ENCODE measurements at regions not wholly inside any gene's neighbourhood (a gene's known extent, or its start where the extent isn't known, plus 50 kb on each side); places are given as distances from the start of the nearest gene placed in this dataset.

DNA sequence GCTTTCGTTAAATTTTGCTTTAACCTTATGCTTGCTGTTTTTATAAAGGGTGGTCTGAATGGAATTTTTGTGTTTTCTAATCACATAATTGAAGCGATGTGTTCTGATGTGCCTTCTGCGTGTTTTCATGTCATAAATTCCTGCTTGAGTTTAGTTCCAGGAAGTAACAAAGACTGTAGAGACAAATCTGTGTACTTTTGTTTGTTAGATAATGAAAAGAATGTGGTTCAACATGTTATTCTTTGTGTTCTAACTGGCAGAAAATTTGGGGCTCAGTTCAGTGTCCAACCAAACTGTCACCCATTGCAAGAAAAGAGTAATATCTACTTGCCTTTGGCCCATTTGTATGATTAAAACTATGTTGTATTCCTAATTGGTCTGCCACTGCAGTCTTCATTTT, 324.0 kb downstream of the DIPK2A start:
- no peaks in the 10 kb centered on the region for H3K36me3 Mint-ChIP-seq
- ATAC-seq (no peak), DNase-seq (no peak)
- H3K4me3 Mint-ChIP-seq = no peak overlapping the region
- H3K27me3 Mint-ChIP-seq = peaks cover 0 to 7% (median 0%) of the 10 kb centered on the region in 5 donors
- peaks cover 0 to 3% (median 0%) of the 10 kb centered on the region in 4 donors for H3K4me1 Mint-ChIP-seq
- POLR2A ChIA-PET = no interaction called here
- no peak overlapping the region for H3K27ac Mint-ChIP-seq
- peaks cover 0 to 15% (median 0%) of the 10 kb centered on the region in 9 donors for H3K9me3 Mint-ChIP-seq

DNA sequence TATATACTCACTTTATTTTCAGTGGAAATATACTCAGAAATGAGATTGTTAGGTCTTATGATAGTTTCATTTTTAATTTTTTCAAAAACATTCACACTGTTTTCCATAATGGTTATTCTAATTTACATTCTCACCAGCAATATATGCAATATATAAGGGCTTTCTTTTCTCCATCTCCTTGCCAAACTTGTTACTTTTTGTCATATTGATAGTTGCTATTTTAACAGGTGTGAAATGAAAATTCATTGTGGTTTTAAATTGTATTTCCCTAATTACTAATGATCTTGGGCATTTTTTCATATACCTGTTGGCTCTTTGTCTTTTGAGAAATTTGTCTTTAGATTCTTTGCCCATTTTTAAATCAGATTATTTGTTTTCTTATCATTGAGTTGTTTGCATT, 325.2 kb downstream of the DIPK2A start:
- H3K4me1 Mint-ChIP-seq = peaks cover 0 to 3% (median 0%) of the 10 kb centered on the region in 4 donors
- peaks cover 0 to 4% (median 0%) of the 10 kb centered on the region in 3 donors for H3K36me3 Mint-ChIP-seq
- peaks cover 0 to 14% (median 9%) of the 10 kb centered on the region in 5 donors for H3K27me3 Mint-ChIP-seq
- POLR2A ChIA-PET = no interaction called here
- no peak for DNase-seq
- peaks cover 0 to 9% (median 0%) of the 10 kb centered on the region in 9 donors for H3K9me3 Mint-ChIP-seq
- no peak for ATAC-seq
- H3K4me3 Mint-ChIP-seq = no peak overlapping the region
- no peak overlapping the region for H3K27ac Mint-ChIP-seq

DNA sequence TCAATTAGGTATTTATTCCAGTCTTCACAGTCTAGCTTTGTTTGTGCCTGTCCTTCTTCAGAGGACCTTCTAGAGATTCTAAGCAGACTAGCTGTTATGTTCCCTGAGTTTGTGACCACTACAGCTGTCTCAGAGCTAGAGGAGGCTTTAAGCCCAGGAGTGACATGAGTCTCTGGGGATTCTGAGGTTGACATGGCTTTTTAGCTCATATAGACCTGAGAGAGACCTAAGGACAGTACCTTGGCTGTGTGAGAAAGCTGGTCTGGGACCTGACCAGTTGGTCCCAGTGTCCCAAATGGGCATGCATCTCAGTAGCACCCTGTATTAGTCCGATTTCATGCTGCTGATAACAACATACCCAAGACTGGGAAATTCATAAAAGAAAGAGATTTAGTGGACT, 330.2 kb downstream of the DIPK2A start:
- POLR2A ChIA-PET = no interaction called here
- H3K27ac Mint-ChIP-seq = no peak overlapping the region
- ATAC-seq (no peak), DNase-seq (no peak)
- peaks cover 0 to 43% (median 18%) of the 10 kb centered on the region in 9 donors for H3K9me3 Mint-ChIP-seq
- no peak overlapping the region for H3K4me3 Mint-ChIP-seq
- peaks cover 0 to 2% (median 0%) of the 10 kb centered on the region in 4 donors for H3K4me1 Mint-ChIP-seq
- H3K36me3 Mint-ChIP-seq = peaks cover 0 to 18% (median 11%) of the 10 kb centered on the region in 3 donors
- H3K27me3 Mint-ChIP-seq = peaks cover 3 to 38% (median 9%) of the 10 kb centered on the region in 5 donors

DNA sequence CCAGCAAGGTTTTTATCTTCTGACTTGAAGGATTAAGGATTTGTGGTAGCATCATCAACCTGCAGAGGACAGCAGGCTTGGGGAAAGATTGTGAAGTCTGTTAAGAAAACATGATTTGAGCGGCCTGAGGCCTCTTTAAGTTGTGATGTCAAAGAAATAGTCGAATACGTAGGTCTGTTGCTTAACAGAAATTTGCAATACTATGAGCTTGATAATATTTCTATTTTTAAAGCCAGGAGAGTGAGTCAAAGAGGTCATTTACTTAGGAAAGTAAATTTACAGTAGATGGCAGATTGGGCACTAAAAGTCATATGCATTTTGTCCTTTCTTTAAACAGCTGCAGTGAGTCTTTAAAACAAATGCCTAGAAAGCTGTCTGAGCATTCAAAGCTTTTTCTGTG, 336.3 kb downstream of the DIPK2A start:
- no peak overlapping the region for H3K27ac Mint-ChIP-seq
- peaks cover 2 to 48% (median 10%) of the 10 kb centered on the region in 5 donors for H3K27me3 Mint-ChIP-seq
- no peak overlapping the region for H3K4me3 Mint-ChIP-seq
- H3K4me1 Mint-ChIP-seq = no peaks in the 10 kb centered on the region
- DNase-seq = no peak
- POLR2A ChIA-PET = no interaction called here
- no peak for ATAC-seq
- H3K9me3 Mint-ChIP-seq = peaks cover 0 to 34% (median 16%) of the 10 kb centered on the region in 9 donors
- peaks cover 0 to 14% (median 3%) of the 10 kb centered on the region in 3 donors for H3K36me3 Mint-ChIP-seq

DNA sequence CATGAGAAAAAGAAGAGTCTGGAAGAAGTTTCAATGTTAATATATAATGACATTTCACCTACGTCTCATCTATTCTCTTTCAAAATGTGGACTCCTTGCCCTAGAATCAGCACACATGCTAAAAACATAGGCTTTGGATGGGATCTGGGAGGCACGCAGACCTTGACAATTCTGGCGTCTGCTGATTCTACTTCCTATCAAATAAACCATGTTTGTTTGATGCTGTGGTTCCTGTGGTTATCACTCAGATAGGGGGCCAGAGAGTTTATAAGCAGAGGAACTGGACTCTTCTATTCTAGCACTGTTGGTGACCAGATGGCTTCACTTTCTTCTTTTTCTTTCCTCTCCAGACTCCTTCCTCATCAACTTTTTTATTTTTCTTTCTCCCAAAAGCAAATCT, 336.8 kb downstream of the DIPK2A start:
- Mint-ChIP-seq H3K4me3 (no peak overlapping the region), H3K4me1 (no peaks in the 10 kb centered on the region), H3K36me3 (peaks cover 0 to 13% (median 3%) of the 10 kb centered on the region in 3 donors), H3K9me3 (peaks cover 0 to 33% (median 16%) of the 10 kb centered on the region in 9 donors), H3K27ac (no peak overlapping the region), H3K27me3 (peaks cover 2 to 43% (median 10%) of the 10 kb centered on the region in 5 donors)
- DNase-seq = no peak
- POLR2A ChIA-PET = no interaction called here
- no peak for ATAC-seq

DNA sequence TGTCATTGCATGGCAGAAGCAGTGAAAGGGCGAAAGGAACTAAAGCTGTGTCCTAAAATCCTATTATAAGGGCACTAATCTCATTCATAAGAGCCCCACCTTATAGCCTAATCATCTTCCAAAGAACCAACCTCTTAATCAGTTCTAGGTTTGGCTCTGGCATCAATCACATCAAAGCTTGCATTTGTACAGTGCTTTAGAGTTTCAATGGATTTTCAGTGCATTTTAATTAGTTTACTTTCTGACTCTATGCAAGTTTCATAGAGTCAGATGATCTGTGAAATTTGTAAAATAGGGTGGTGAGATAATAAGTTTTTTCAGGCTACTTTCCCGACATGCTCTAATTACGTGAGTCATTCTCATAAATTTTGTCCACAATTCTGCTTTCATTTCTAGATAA, 341.1 kb downstream of the DIPK2A start:
- H3K9me3 Mint-ChIP-seq = peaks cover 0 to 15% (median 3%) of the 10 kb centered on the region in 9 donors
- peaks cover 6 to 32% (median 8%) of the 10 kb centered on the region in 5 donors for H3K27me3 Mint-ChIP-seq
- ATAC-seq = no peak

DNA sequence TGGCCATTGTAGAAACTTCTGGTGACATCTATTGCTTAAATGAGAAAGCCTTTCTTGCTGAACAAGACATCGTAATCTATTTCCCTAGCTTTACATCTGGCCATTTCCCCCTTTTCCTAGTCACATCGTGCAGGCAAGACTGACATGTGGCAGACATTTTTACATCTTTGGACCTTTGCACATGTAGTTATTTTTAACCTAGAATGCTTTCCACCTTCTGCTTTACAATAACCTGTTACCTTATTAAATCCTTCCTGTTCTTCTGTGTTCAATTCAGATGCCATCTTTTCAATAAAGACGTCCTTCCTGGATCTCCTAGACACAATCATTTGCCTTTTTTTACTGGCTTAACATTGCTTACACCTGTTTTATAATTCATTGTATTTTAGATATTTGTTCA, 343.3 kb downstream of the DIPK2A start:
- Mint-ChIP-seq H3K4me1 (no peaks in the 10 kb centered on the region), H3K27me3 (peaks cover 6 to 19% (median 15%) of the 10 kb centered on the region in 5 donors), H3K4me3 (no peak overlapping the region), H3K36me3 (peaks cover 0 to 5% (median 0%) of the 10 kb centered on the region in 3 donors), H3K9me3 (peaks cover 0 to 15% (median 3%) of the 10 kb centered on the region in 9 donors), H3K27ac (no peak overlapping the region)
- ATAC-seq = no peak
- POLR2A ChIA-PET = no interaction called here
- DNase-seq = no peak

More for the DNA sequence above, 341.1 kb downstream of the DIPK2A start:
- Mint-ChIP-seq H3K4me1 (no peaks in the 10 kb centered on the region), H3K27ac (no peak overlapping the region), H3K36me3 (peaks cover 0 to 5% (median 0%) of the 10 kb centered on the region in 3 donors), H3K4me3 (no peak overlapping the region)
- DNase-seq = no peak
- POLR2A ChIA-PET = no interaction called here

DNA sequence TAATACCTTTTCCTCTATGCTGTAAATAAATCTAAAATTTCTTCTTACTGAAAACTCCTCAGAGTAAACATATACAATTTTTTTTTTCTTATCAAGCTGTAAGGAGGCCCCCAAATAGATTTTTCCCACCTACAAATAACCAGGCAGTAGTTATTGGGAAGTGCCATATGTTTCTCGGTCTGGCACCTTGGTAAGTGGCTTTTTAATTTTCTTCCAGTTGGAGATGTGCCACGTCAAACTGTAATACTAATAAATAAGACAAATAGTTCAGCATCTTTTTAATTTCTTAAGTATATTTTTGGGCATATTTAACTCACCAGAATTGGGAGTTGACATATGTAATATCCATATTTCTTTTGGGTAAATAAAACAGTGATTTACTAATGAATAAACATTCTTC, 346.3 kb downstream of the DIPK2A start:
- ATAC-seq (no peak), DNase-seq (no peak)
- Mint-ChIP-seq H3K27ac (no peak overlapping the region), H3K4me3 (no peak overlapping the region), H3K9me3 (peaks cover 0 to 5% (median 0%) of the 10 kb centered on the region in 9 donors), H3K36me3 (no peaks in the 10 kb centered on the region), H3K27me3 (peaks cover 0 to 12% (median 5%) of the 10 kb centered on the region in 5 donors), H3K4me1 (no peaks in the 10 kb centered on the region)
- POLR2A ChIA-PET = no interaction called here

DNA sequence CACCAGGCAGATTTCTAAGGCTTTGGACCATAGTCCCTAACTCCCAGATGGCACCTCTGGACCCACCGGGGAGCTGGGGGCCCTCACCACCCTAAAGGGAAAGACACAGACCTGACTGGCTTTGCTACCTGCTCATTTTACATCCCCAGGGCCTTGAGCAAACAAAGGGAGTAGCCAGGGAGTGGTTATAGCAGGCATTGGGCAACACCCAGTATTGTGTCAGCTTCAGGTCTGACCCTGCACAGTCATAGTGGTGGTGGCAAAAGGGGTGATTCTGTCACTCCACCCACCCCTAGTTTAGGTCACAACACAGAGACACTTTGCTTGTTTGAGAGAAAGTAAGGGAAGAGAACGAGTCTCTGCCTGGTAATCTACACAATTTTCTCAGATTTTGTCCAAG, 352.5 kb downstream of the DIPK2A start:
- H3K36me3 Mint-ChIP-seq = peaks cover 0 to 9% (median 2%) of the 10 kb centered on the region in 3 donors
- no peak for ATAC-seq
- peaks cover 0 to 13% (median 4%) of the 10 kb centered on the region in 5 donors for H3K27me3 Mint-ChIP-seq
- POLR2A ChIA-PET = no interaction called here
- DNase-seq = no peak
- H3K27ac Mint-ChIP-seq = no peak overlapping the region
- H3K9me3 Mint-ChIP-seq = peaks cover 4 to 16% (median 11%) of the 10 kb centered on the region in 9 donors
- H3K4me3 Mint-ChIP-seq = no peak overlapping the region
- H3K4me1 Mint-ChIP-seq = no peaks in the 10 kb centered on the region

DNA sequence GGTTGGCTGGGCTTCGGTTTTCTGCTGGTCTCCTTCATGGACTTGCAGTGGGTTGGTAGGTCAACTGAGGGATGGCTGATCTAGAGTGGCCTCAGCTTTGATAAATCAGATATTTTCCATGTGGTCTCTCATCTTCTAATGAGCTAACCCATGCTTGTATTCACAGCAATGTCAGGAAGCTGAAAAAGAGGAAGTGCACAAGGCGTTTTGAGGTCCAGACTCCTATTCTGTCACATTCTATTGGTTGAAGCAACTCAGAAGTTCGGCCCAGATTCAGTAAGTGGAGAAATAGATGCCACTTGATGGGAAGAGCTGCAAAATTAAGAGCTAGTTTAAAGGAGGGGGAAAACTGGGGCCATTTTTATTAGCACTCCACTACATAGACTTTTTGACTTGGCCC, 361.2 kb downstream of the DIPK2A start:
- peaks cover 0 to 15% (median 4%) of the 10 kb centered on the region in 9 donors for H3K9me3 Mint-ChIP-seq
- ATAC-seq = no peak
- no peak for DNase-seq
- POLR2A ChIA-PET = no interaction called here
- no peak overlapping the region for H3K4me3 Mint-ChIP-seq
- peaks cover 0 to 4% (median 2%) of the 10 kb centered on the region in 5 donors for H3K27me3 Mint-ChIP-seq
- no peak overlapping the region for H3K27ac Mint-ChIP-seq
- H3K4me1 Mint-ChIP-seq = no peaks in the 10 kb centered on the region
- no peaks in the 10 kb centered on the region for H3K36me3 Mint-ChIP-seq

DNA sequence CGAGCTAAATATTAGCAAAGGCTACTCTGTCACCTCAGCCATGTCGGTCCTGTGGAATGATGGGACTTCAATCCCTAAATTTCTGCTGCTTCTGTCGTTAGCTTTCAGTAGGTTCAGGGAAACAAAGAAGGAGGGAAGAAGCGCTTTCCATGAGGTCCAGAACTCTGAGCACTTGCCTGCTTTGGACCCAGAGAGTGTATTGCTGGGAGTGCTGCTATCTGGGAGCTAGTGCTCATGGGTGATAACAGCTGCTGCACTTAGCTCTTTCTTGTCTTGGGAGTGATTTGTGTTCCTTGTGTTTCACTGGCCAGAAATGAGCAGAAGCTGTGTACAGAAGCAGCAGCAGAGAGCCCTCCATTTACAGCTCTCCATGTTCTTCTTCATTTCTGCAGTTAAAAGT, 369.8 kb downstream of the DIPK2A start:
- POLR2A ChIA-PET = no interaction called here
- Mint-ChIP-seq H3K27me3 (peaks cover 4 to 26% (median 14%) of the 10 kb centered on the region in 5 donors), H3K9me3 (peaks cover 0 to 5% (median 0%) of the 10 kb centered on the region in 9 donors)

DNA sequence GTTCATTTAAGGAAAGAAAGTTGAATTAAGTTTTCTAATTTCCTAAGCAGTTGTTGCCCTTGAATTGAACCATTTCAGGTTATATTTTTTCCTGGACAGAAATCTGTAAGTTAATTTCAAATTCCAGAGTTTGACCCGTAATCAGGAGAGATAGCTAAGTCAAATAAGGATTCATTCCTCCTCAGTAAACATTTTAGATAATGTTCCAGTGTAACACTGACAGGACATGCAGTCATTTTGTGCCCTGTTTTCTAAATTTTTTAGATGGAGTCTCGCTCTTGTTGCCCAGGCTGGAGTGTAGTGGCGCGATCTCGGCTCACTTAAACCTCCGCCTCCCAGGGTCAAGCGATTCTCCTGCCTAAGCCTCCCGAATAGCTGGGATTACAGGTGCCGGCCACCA, 371.7 kb downstream of the DIPK2A start:
- POLR2A ChIA-PET = no interaction called here
- peaks cover 4 to 34% (median 15%) of the 10 kb centered on the region in 5 donors for H3K27me3 Mint-ChIP-seq
- H3K4me1 Mint-ChIP-seq = peaks cover 0 to 10% (median 9%) of the 10 kb centered on the region in 4 donors
- no peak for DNase-seq
- peak overlapping the region in 1 of 10 donors; percentile 5 for H3K27ac Mint-ChIP-seq
- peaks cover 0 to 3% (median 0%) of the 10 kb centered on the region in 9 donors for H3K9me3 Mint-ChIP-seq
- H3K4me3 Mint-ChIP-seq = no peak overlapping the region
- H3K36me3 Mint-ChIP-seq = peaks cover 0 to 3% (median 0%) of the 10 kb centered on the region in 3 donors
- ATAC-seq = no peak

More for the DNA sequence above, 369.8 kb downstream of the DIPK2A start:
- Mint-ChIP-seq H3K4me3 (no peak overlapping the region), H3K4me1 (peaks cover 0 to 10% (median 9%) of the 10 kb centered on the region in 4 donors), H3K36me3 (peaks cover 0 to 3% (median 0%) of the 10 kb centered on the region in 3 donors), H3K27ac (no peak overlapping the region)
- no peak for ATAC-seq
- DNase-seq = no peak

DNA sequence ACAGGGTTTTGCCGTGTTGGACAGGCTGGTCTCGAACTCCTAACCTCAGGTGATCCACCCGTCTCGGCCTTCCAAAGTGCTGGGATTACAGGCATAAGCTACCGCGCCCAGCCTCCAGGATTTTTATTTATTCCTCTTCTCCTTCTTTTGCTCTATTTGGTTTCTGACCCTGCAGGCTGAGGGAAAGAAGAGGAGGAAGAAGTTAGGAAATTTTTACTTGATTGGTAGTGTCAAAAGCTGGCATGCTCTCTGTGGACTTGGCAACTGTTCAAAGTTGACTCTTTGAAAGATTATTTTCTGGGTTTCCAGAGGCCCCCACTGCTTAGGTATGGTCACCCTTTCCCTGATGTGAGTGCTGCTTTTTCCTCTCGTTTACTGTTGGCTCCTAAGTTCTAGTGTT, 372.2 kb downstream of the DIPK2A start:
- Mint-ChIP-seq H3K4me3 (no peak overlapping the region), H3K4me1 (peaks cover 0 to 10% (median 9%) of the 10 kb centered on the region in 4 donors), H3K27me3 (peaks cover 4 to 34% (median 14%) of the 10 kb centered on the region in 5 donors), H3K27ac (no peak overlapping the region), H3K9me3 (peaks cover 0 to 3% (median 0%) of the 10 kb centered on the region in 9 donors), H3K36me3 (peaks cover 0 to 3% (median 0%) of the 10 kb centered on the region in 3 donors)
- ATAC-seq = no peak
- POLR2A ChIA-PET = no interaction called here
- DNase-seq = no peak

Measured in naive thymus-derived CD8-positive, alpha-beta T cell (primary cell).